HepG2 (cell line): ENCODE measurements at regions not wholly inside any gene's neighbourhood (a gene's known extent, or its start where the extent isn't known, plus 50 kb on each side); places are given as distances from the start of the nearest gene placed in this dataset.

Source experiments
- ATAC-seq: fragments of 200-7000 bp; cut with Tn5 transposase; 3 replicates; pipeline ENCODE4 v1.9.1; 2020; ENCODE audit warnings: mild to moderate bottlenecking, moderate library complexity
- BruUV-seq: library from RNA; stranded (reverse); fragments of 400-500 nt; replicated peaks from 2 replicates; lab custom pipeline; 2021; lab: Mats Ljungman, UMichigan
- CTCF ChIA-PET: fragments of 300-600 bp; formaldehyde crosslinking; extraction: SDS; loops from one replicate; lab custom pipeline; 2021; ENCODE audit warnings: low total read pairs, inconsistent platforms, low intra/inter-chr PET ratio; lab: Yijun Ruan, JAX
- POLR2A ChIA-PET: fragments of 350-600 bp; sonication (Branson Sonifier 250); formaldehyde crosslinking; loops from one replicate; lab custom pipeline; 2020; ENCODE audit warnings: antibody characterized with exemption, inconsistent platforms; lab: Yijun Ruan, JAX
- DNase-seq: peaks from one replicate; pipeline ENCODE4 v3.0.0-alpha.2; 2015; ENCODE audit warnings: low spot score
- FAIRE-seq: peaks from 3 replicates; lab custom pipeline; 2011; peaks lifted over from hg19 to GRCh38; lab: Jason Lieb, UNC
- H2AFZ ChIP-seq: one replicate; pipeline ENCODE4 v1.6.1; 2011; ENCODE audit warnings: low read length, inconsistent platforms
- H3K27ac ChIP-seq: fragments of 300-600 bp; 3 replicates; pipeline ENCODE4 v1.8.0; 2011; ENCODE audit warnings: mixed run types, mild to moderate bottlenecking, mixed read lengths, low read length, inconsistent platforms; ENCODE audit not compliant: insufficient read depth; ENCODE audit errors: extremely low read length
- H3K27me3 ChIP-seq, 2 experiments: fragments of 200-600 bp in 1 of 2; 2 replicates in 1 of 2; 3 replicates in 1 of 2; pipeline versions ENCODE4 v1.6.0 to v1.8.0; 2011; ENCODE audit warnings: low read length in 2 of 2, mild to moderate bottlenecking in 2 of 2, moderate library complexity in 2 of 2, inconsistent platforms in 1 of 2; ENCODE audit not compliant: insufficient read depth in 2 of 2, control insufficient read depth in 1 of 2
- H3K36me3 ChIP-seq, 2 experiments: fragments of 200-600 bp in 1 of 2; replicated peaks in 1 of 2; 2 replicates in 1 of 2; 3 replicates in 1 of 2; pipeline versions ENCODE4 v1.5.1 to v1.8.0; 2011; ENCODE audit warnings: low read length in 2 of 2, inconsistent platforms in 1 of 2; ENCODE audit not compliant: insufficient read depth in 2 of 2, control insufficient read depth in 1 of 2
- H3K4me1 ChIP-seq: 2 replicates; pipeline ENCODE4 v1.5.1; 2012; ENCODE audit warnings: low read length, inconsistent platforms; ENCODE audit not compliant: insufficient read depth
- H3K4me2 ChIP-seq: 2 replicates; pipeline ENCODE4 v1.6.0; 2011; ENCODE audit warnings: low read depth, low read length, inconsistent platforms
- H3K4me3 ChIP-seq, 3 experiments: fragments of 200-600 bp in 1 of 3; sonication (generic), shearing (Covaris generic) in 1 of 3; replicated peaks in 1 of 3; 2 replicates each; pipeline ENCODE4 v1.5.1; 2011 to 2016; ENCODE audit warnings: low read length in 3 of 3, inconsistent platforms in 2 of 3, low read depth in 2 of 3, mild to moderate bottlenecking in 2 of 3, control low read depth in 1 of 3, mixed read lengths in 1 of 3; ENCODE audit not compliant: insufficient read depth in 1 of 3
- H3K79me2 ChIP-seq: one replicate; pipeline ENCODE4 v1.6.1; 2011; ENCODE audit warnings: low read length, inconsistent platforms; ENCODE audit not compliant: insufficient read depth
- H3K9ac ChIP-seq: 2 replicates; pipeline ENCODE4 v1.6.0; 2011; ENCODE audit warnings: mild to moderate bottlenecking, low read depth, low read length, inconsistent platforms; ENCODE audit not compliant: insufficient read depth
- H3K9me3 ChIP-seq: 2 replicates; pipeline ENCODE4 v1.5.1; 2012; ENCODE audit warnings: mild to moderate bottlenecking, low read length
- H4K20me1 ChIP-seq: 2 replicates; pipeline ENCODE4 v1.6.0; 2011; ENCODE audit warnings: inconsistent platforms, mild to moderate bottlenecking, low read length, moderate library complexity; ENCODE audit not compliant: insufficient read depth
- AHDC1 ChIP-seq: sonication (generic); formaldehyde crosslinking; IDR thresholded peaks from 2 replicates; pipeline ENCODE4 v1.5.1; 2020; ENCODE audit warnings: mild to moderate bottlenecking, missing genetic modification reagents, borderline replicate concordance
- AKAP8 ChIP-seq: sonication (generic); formaldehyde crosslinking; IDR thresholded peaks from 2 replicates; pipeline ENCODE4 v1.5.1; 2020; ENCODE audit warnings: mild to moderate bottlenecking, missing genetic modification reagents
- EP300 ChIP-seq, 3 experiments: sonication (generic) in 1 of 3; formaldehyde crosslinking in 1 of 3; IDR thresholded peaks; 2 replicates each; pipeline versions ENCODE4 v1.5.1 to v1.6.1; 2011 to 2020; ENCODE audit warnings: low read depth in 2 of 3, low read length in 2 of 3, borderline replicate concordance in 1 of 3, improper control_type of control experiment in 1 of 3, mild to moderate bottlenecking in 1 of 3, missing genetic modification reagents in 1 of 3, moderate library complexity in 1 of 3
- FOXJ3 ChIP-seq: sonication (generic); formaldehyde crosslinking; IDR thresholded peaks from 2 replicates; pipeline ENCODE4 v1.4.0; 2020; ENCODE audit warnings: missing genetic modification reagents, mild to moderate bottlenecking, borderline replicate concordance
- ZNF513 ChIP-seq: sonication (generic); formaldehyde crosslinking; conservative IDR thresholded peaks from 2 replicates; pipeline ENCODE4 v1.5.0; 2020; ENCODE audit warnings: missing genetic modification reagents
- ZNF746 ChIP-seq: sonication (generic); formaldehyde crosslinking; IDR thresholded peaks from 2 replicates; pipeline ENCODE4 v1.8.0; 2022; ENCODE audit warnings: mild to moderate bottlenecking, missing genetic modification reagents
- ZNF780A ChIP-seq: sonication (generic); formaldehyde crosslinking; IDR thresholded peaks from 2 replicates; pipeline ENCODE4 v1.8.0; 2022; ENCODE audit warnings: mild to moderate bottlenecking, missing genetic modification reagents, moderate library complexity
- WGBS: methylation state at CpG from one replicate; pipeline ENCODE4 v1.1.6; 2017; ENCODE audit warnings: low lambda C conversion rate; 5-methylcytosine and 5-hydroxymethylcytosine counted together
- in situ Hi-C: cut with HindIII; loops from 2 replicates; pipeline ENCODE4 v1.10.0; 2017; ENCODE audit warnings: low pct_unique_long_range_greater_than_20kb; ENCODE audit not compliant: extremely low pct_ligation_motif_present
- intact Hi-C: fragments of 100-400 bp; cut with micrococcal nuclease; formaldehyde crosslinking; loops from one replicate; pipeline ENCODE4 v1.10.0; 2022; ENCODE audit not compliant: unreplicated experiment

GRCh38 chr21:19256934-19257660 is 853.5 kb upstream of the TMPRSS15 start:
- H3K9me3 ChIP-seq = peaks cover 77% of the 10 kb centered on the region
- BruUV-seq = no TSS peak
- in situ Hi-C loops = no loop called here
- no peaks in the 10 kb centered on the region for H4K20me1 ChIP-seq
- intact Hi-C loops = no loop called here
- no peaks in the 10 kb centered on the region for H3K36me3 ChIP-seq
- H3K9ac ChIP-seq = no peak overlapping the region
- FAIRE-seq (no peak), ATAC-seq (no peak), DNase-seq (no peak)
- no peaks in the 10 kb centered on the region; a peak in 1 of 5 replicates for H3K27me3 ChIP-seq
- no peak overlapping the region for H3K27ac ChIP-seq
- no peak overlapping the region for H3K4me2 ChIP-seq
- H2AFZ ChIP-seq = no peak overlapping the region
- WGBS = 4% methylated on average over 3 of the region's 4 CpGs
- H3K4me3 ChIP-seq = no peak overlapping the region
- no peaks in the 10 kb centered on the region for H3K4me1 ChIP-seq
- no peaks in the 10 kb centered on the region for H3K79me2 ChIP-seq
- ChIA-PET CTCF (no interaction called here), POLR2A (no interaction called here)
- TF ChIP-seq EP300 (IDR thresholded peaks at IDR 0.05; ENCODE audit: low read depth in 2 of 2, low read length in 2 of 2) (no peak), EP300 (CRISPR knock-in tag; IDR thresholded peaks at IDR 0.05; ENCODE audit: borderline replicate concordance) (no peak), FOXJ3 (CRISPR knock-in tag) (no peak), ZNF780A (CRISPR knock-in tag) (no peak), ZNF746 (CRISPR knock-in tag) (no peak), AKAP8 (no peak), ZNF513 (CRISPR knock-in tag) (no peak), AHDC1 (CRISPR knock-in tag) (no peak)
